Endothelial cell of umbilical vein (primary cell): ENCODE measurements at regions not wholly inside any gene's neighbourhood (a gene's known extent, or its start where the extent isn't known, plus 50 kb on each side); places are given as distances from the start of the nearest gene placed in this dataset.

ENCODE experiments used
- BruUV-seq: library from RNA; stranded (reverse); fragments of 400-500 nt; replicated peaks from 2 replicates; lab custom pipeline; 2021; lab: Mats Ljungman, UMichigan
- CTCF ChIA-PET: fragments of 300-600, 350-600 bp; sonication (Branson Sonifier 250); formaldehyde crosslinking; loops from one replicate; lab custom pipeline; 2021; ENCODE audit warnings: antibody characterized with exemption, inconsistent platforms; lab: Charles Lee
- POLR2A ChIA-PET: fragments of 300-600, 350-600 bp; sonication (Branson Sonifier 250); formaldehyde crosslinking; loops from one replicate; lab custom pipeline; 2021; ENCODE audit warnings: antibody characterized with exemption, inconsistent platforms; lab: Charles Lee
- DNase-seq: peaks from one replicate; pipeline ENCODE4 v3.0.0-alpha.2; 2011; ENCODE audit warnings: low read depth, low spot score
- FAIRE-seq: peaks from 2 replicates; lab custom pipeline; 2011; peaks lifted over from hg19 to GRCh38; lab: Jason Lieb, UNC
- H2AFZ ChIP-seq: 2 replicates; pipeline ENCODE4 v1.6.0; 2012; ENCODE audit warnings: low read depth, low read length, control low read depth, inconsistent platforms
- H3K27ac ChIP-seq: 2 replicates; pipeline ENCODE4 v1.5.1; 2011; ENCODE audit warnings: low read depth, mild to moderate bottlenecking, control low read depth, low read length, moderate library complexity; ENCODE audit not compliant: insufficient read depth
- H3K27me3 ChIP-seq, 2 experiments: 2 replicates each; pipeline versions ENCODE4 v1.6.0 to v1.6.1; 2011; ENCODE audit warnings: low read length in 2 of 2, mixed read lengths in 1 of 2; ENCODE audit not compliant: control insufficient read depth in 2 of 2, insufficient read depth in 2 of 2
- H3K36me3 ChIP-seq, 2 experiments: 2 replicates in 1 of 2; 3 replicates in 1 of 2; pipeline ENCODE4 v1.5.1; 2011; ENCODE audit warnings: low read length in 2 of 2, mild to moderate bottlenecking in 1 of 2, moderate library complexity in 1 of 2; ENCODE audit not compliant: control insufficient read depth in 2 of 2, insufficient read depth in 2 of 2; ENCODE audit errors: extremely low read depth in 1 of 2
- H3K4me1 ChIP-seq: 3 replicates; pipeline ENCODE4 v1.5.1; 2011; ENCODE audit warnings: mild to moderate bottlenecking, low read length; ENCODE audit not compliant: control insufficient read depth, insufficient read depth; ENCODE audit errors: extremely low read depth
- H3K4me2 ChIP-seq: 2 replicates; pipeline ENCODE4 v1.6.1; 2011; ENCODE audit warnings: low read length, control low read depth, mixed read lengths; ENCODE audit not compliant: insufficient read depth
- H3K4me3 ChIP-seq, 3 experiments: fragments of 200-600 bp in 1 of 3; sonication (generic), shearing (Covaris generic) in 1 of 3; replicated peaks in 1 of 3; 2 replicates each; pipeline ENCODE4 v1.5.1; 2011 to 2016; ENCODE audit warnings: control low read depth in 3 of 3, low read length in 3 of 3, mild to moderate bottlenecking in 2 of 3, inconsistent platforms in 1 of 3, low read depth in 1 of 3, moderate library complexity in 1 of 3; ENCODE audit not compliant: insufficient read depth in 1 of 3
- H3K79me2 ChIP-seq: 2 replicates; pipeline ENCODE4 v1.6.0; 2012; ENCODE audit warnings: low read length, inconsistent platforms; ENCODE audit not compliant: control insufficient read depth, insufficient read depth
- H3K9ac ChIP-seq: replicated peaks from 2 replicates; pipeline ENCODE3; 2011; ENCODE audit warnings: low read length, control low read depth; ENCODE audit not compliant: insufficient read depth; ENCODE audit errors: extremely low read depth
- H3K9me1 ChIP-seq: replicated peaks from 3 replicates; pipeline ENCODE4 v1.6.0; 2011; ENCODE audit warnings: mild to moderate bottlenecking, low read length; ENCODE audit not compliant: control insufficient read depth, insufficient read depth; ENCODE audit errors: extremely low read depth
- H3K9me3 ChIP-seq: replicated peaks from 2 replicates; pipeline ENCODE4 v1.5.1; 2012; ENCODE audit warnings: low read length, inconsistent platforms; ENCODE audit not compliant: control insufficient read depth, insufficient read depth
- H4K20me1 ChIP-seq: replicated peaks from 2 replicates; pipeline ENCODE3; 2011; ENCODE audit warnings: mild to moderate bottlenecking, low read length; ENCODE audit not compliant: control insufficient read depth, insufficient read depth; ENCODE audit errors: extremely low read depth
- EZH2 ChIP-seq: IDR thresholded peaks from 2 replicates; pipeline ENCODE4 v1.6.1; 2012; ENCODE audit warnings: borderline replicate concordance, low read depth, mild to moderate bottlenecking, moderate library complexity, low read length, inconsistent platforms; ENCODE audit not compliant: severe bottlenecking
- FOS ChIP-seq: IDR thresholded peaks from 2 replicates; pipeline ENCODE4 v1.6.1; 2011; ENCODE audit warnings: mild to moderate bottlenecking, low read length, moderate library complexity, borderline replicate concordance; ENCODE audit not compliant: insufficient read depth
- GATA2 ChIP-seq: IDR thresholded peaks from 2 replicates; pipeline ENCODE4 v1.7.0; 2011; ENCODE audit warnings: low read depth, mild to moderate bottlenecking, moderate library complexity, mixed read lengths, low read length; ENCODE audit not compliant: insufficient read length, insufficient read depth
- JUN ChIP-seq: IDR thresholded peaks from 2 replicates; pipeline ENCODE4 v1.6.1; 2011; ENCODE audit warnings: borderline replicate concordance, low read depth; ENCODE audit not compliant: insufficient read length, insufficient read depth
- MYC ChIP-seq: IDR thresholded peaks from one replicate; pipeline ENCODE4 v1.6.1; 2011; ENCODE audit warnings: mild to moderate bottlenecking, low read depth, low read length
- POLR2A ChIP-seq: IDR thresholded peaks from 2 replicates; pipeline ENCODE4 v1.6.1; 2012; ENCODE audit warnings: low read depth, mild to moderate bottlenecking, control low read depth, low read length
- POLR2AphosphoS5 ChIP-seq: IDR thresholded peaks from 2 replicates; pipeline ENCODE4 v1.6.1; 2012; ENCODE audit warnings: low read depth, mild to moderate bottlenecking, control low read depth, low read length, moderate library complexity; ENCODE audit not compliant: insufficient read depth
- dilution Hi-C: fragments of 300-500 bp; cut with MboI; formaldehyde crosslinking; loops from one replicate; pipeline ENCODE4 v1.15.0; 2019; ENCODE audit warnings: low sequenced_read_pairs; ENCODE audit not compliant: extremely low pct_ligation_motif_present
- intact Hi-C: fragments of 100-400 bp; cut with micrococcal nuclease; formaldehyde crosslinking; loops from one replicate; pipeline ENCODE4 v1.10.0; 2022
- TF ChIP-seq, protein P1 (sequence below): IDR thresholded peaks from 2 replicates; pipeline ENCODE4 v1.6.1; 2011; ENCODE audit not compliant: insufficient read depth, insufficient read length
- TF ChIP-seq, protein P2 (sequence below), 2 donors: IDR thresholded peaks; 1 replicate in 1 of 2; 2 replicates in 1 of 2; pipeline ENCODE4 v1.5.1; 2011; ENCODE audit warnings: low read length in 2 of 2, mild to moderate bottlenecking in 2 of 2, moderate library complexity in 2 of 2, control low read depth in 1 of 2, inconsistent platforms in 1 of 2, low read depth in 1 of 2; ENCODE audit not compliant: insufficient read depth in 1 of 2; ENCODE audit errors: extremely low read depth in 1 of 2

DNA sequence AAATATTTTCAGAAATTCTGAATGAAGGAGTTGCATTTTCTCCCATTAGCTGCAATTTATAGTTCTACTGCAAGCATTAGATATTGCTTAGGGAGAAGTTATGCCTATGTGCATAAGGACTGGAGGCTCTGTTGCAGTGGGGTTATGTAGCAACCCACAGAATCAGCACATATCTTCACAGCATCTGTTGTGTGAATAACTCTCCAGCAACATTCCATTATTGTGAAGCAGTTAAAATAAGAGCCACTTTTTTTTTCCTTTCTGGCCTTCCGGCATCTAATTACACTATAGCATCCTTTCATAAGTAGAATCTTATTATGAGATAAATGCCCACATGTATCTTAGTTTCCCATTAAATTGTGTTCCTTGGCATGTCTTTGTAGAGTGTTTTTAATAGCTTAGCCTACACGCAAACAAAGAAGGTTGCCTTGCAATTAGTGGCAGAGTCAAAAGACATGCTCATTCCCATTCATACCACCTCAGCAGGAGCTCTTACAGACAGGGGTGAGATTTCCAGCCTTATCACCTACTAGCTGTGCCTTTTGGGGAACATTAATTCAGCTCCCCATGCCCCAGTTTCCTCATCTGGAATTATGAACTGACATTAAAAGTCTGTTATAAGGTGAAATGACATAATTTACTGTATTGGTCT lies 596.0 kb upstream of the GOT2 start:
- no peaks in the 10 kb centered on the region for H3K9me1 ChIP-seq
- dilution Hi-C loops: no loop called here
- H3K27me3 ChIP-seq: no peaks in the 10 kb centered on the region
- ChIA-PET POLR2A (no interaction called here), CTCF (interaction anchor here (0.7 to 1.0 kb wide), 2 partner anchors 138 to 361 kb away, joined by 3 to 4 read pairs; no protein-coding TSS in a partner anchor)
- H3K9me3 ChIP-seq: no peaks in the 10 kb centered on the region
- intact Hi-C loops: no loop called here
- H3K36me3 ChIP-seq: no peaks in the 10 kb centered on the region
- no peak overlapping the region for H3K4me3 ChIP-seq
- no peak overlapping the region for H3K27ac ChIP-seq
- H3K79me2 ChIP-seq: no peaks in the 10 kb centered on the region
- H3K4me1 ChIP-seq: no peaks in the 10 kb centered on the region
- H2AFZ ChIP-seq: no peak overlapping the region
- TF ChIP-seq POLR2A: no peak
- TF ChIP-seq, protein P1, sequence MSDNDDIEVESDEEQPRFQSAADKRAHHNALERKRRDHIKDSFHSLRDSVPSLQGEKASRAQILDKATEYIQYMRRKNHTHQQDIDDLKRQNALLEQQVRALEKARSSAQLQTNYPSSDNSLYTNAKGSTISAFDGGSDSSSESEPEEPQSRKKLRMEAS: no peak
- TF ChIP-seq MYC: no peak
- no peak for TF ChIP-seq GATA2
- no peak for TF ChIP-seq JUN
- TF ChIP-seq, protein P2, sequence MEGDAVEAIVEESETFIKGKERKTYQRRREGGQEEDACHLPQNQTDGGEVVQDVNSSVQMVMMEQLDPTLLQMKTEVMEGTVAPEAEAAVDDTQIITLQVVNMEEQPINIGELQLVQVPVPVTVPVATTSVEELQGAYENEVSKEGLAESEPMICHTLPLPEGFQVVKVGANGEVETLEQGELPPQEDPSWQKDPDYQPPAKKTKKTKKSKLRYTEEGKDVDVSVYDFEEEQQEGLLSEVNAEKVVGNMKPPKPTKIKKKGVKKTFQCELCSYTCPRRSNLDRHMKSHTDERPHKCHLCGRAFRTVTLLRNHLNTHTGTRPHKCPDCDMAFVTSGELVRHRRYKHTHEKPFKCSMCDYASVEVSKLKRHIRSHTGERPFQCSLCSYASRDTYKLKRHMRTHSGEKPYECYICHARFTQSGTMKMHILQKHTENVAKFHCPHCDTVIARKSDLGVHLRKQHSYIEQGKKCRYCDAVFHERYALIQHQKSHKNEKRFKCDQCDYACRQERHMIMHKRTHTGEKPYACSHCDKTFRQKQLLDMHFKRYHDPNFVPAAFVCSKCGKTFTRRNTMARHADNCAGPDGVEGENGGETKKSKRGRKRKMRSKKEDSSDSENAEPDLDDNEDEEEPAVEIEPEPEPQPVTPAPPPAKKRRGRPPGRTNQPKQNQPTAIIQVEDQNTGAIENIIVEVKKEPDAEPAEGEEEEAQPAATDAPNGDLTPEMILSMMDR (IDR thresholded peaks at IDR 0.05; ENCODE audit: extremely low read depth in 1 of 2, insufficient read depth in 1 of 2, low read depth in 1 of 2, low read length in 2 of 2): no peak
- no peak for TF ChIP-seq FOS
- no peak for TF ChIP-seq EZH2
- TF ChIP-seq POLR2AphosphoS5: no peak
- DNase-seq (no peak), FAIRE-seq (no peak)
- no peak overlapping the region for H3K4me2 ChIP-seq
- H4K20me1 ChIP-seq: no peaks in the 10 kb centered on the region
- H3K9ac ChIP-seq: no peak overlapping the region
- no TSS peak for BruUV-seq
